ENCODE measurements at regions not wholly inside any gene's neighbourhood (a gene's known extent, or its start where the extent isn't known, plus 50 kb on each side); places are given as distances from the start of the nearest gene placed in this dataset.

DNA sequence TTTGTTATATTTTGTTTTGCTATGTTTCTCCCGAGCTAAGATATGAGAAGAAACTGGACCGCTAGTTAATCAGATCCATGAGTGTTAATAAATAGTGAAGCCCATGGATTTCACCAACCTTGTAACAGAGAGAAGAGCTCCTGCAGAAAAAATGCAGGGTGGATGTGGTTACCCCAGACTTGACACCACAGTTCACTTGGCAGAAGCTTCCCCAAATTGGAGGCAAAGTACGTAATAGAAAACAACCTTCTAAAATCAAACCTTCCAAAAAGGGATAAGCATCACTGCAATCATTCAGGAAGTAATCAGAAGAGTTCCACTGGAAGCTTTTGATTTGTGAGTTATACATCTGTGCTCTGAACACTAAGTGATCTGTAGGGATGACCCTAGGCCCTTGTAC is 267.5 kb downstream of the ACTL7B start:
- H2BK12ac ChIP-seq (ENCODE audit: low read length in 2 of 2) = no peak overlapping the region
- no peak overlapping the region for H4K91ac ChIP-seq (ENCODE audit: low read length)
- no peaks in the 10 kb centered on the region for H3K9me3 ChIP-seq (ENCODE audit: control insufficient read depth, low read length)
- no peaks in the 10 kb centered on the region for H3K4me1 ChIP-seq (ENCODE audit: control insufficient read depth, insufficient read depth, low read depth, low read length)
- DNase-seq = no peak
- H3K4me3 ChIP-seq (ENCODE audit: insufficient read depth in 1 of 2, low read depth in 1 of 2, low read length in 2 of 2) = no peak overlapping the region
- H3K9ac ChIP-seq (ENCODE audit: low read length) = no peak overlapping the region
- WGBS = 88% methylated on average over 3 of the region's 3 CpGs
- H3K36me3 ChIP-seq (ENCODE audit: control insufficient read depth in 1 of 2, insufficient read depth in 2 of 2, low read depth in 1 of 2, low read length in 2 of 2) = no peaks in the 10 kb centered on the region
- H2BK5ac ChIP-seq (ENCODE audit: low read depth, low read length, poor library complexity, severe bottlenecking) = no peak overlapping the region
- peaks cover 0 to 4% of the 10 kb centered on the region in 2 experiments for H3K27me3 ChIP-seq (ENCODE audit: control insufficient read depth in 1 of 2, insufficient read depth in 1 of 2, low read length in 2 of 2)
- H2AFZ ChIP-seq (ENCODE audit: low read depth, low read length) = no peak overlapping the region
- no peaks in the 10 kb centered on the region for H3K79me1 ChIP-seq (replicated peaks; ENCODE audit: low read length, poor library complexity, severe bottlenecking)
- no peak overlapping the region for H3K14ac ChIP-seq (ENCODE audit: low read length in 2 of 2)
- no peak overlapping the region for H3K4ac ChIP-seq (ENCODE audit: low read depth in 1 of 2, low read length in 2 of 2)
- H2AK5ac ChIP-seq (ENCODE audit: low read length, severe bottlenecking) = no peak overlapping the region
- H3K18ac ChIP-seq (ENCODE audit: low read depth in 1 of 2, low read length in 2 of 2) = no peak overlapping the region
- no peak overlapping the region for H2BK120ac ChIP-seq (ENCODE audit: low read depth, low read length)
- no peak overlapping the region for H4K8ac ChIP-seq (ENCODE audit: low read length)
- H3K4me2 ChIP-seq (ENCODE audit: low read length, poor library complexity, severe bottlenecking) = no peak overlapping the region
- no peak overlapping the region for H3K27ac ChIP-seq (ENCODE audit: low read length, poor library complexity, severe bottlenecking)
- no peak overlapping the region for H2BK15ac ChIP-seq (ENCODE audit: low read depth, poor library complexity, severe bottlenecking)
- no peak overlapping the region for H3K23ac ChIP-seq (ENCODE audit: low read length in 2 of 2)

DNA sequence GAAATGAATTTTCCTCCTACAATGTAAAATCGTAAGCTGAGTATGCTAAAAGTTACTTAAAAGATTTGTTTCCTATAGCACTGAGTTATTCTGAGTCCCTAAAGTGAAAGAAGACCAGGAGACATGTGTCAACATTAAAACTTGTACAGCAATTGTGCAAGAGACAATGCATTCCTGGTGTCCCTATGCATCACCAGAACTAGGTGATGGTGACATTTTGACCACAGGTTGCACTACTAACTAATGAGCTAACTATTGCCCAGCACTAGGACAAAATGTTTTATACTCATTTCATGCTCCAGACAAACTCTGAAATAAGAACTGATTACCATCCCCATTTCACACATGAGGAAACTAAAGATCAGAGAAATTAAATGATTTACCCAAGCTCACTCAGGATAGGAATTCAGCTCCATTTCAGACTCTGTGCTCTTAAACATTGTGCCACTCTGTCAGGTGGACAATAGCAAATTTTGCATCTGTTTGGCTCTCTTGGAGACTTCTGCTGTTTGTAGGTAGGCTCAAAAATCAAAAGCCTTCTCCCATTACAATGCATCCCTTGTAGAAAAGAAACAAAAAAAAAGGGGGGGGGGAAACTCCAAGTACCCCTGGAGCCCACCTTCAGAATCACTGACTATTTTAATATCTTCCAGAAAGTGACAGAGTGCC is 269.2 kb downstream of the ACTL7B start:
- no peak for DNase-seq
- H2AK5ac ChIP-seq (ENCODE audit: low read length, severe bottlenecking) = no peak overlapping the region
- peaks cover 0 to 4% of the 10 kb centered on the region in 2 experiments for H3K27me3 ChIP-seq (ENCODE audit: control insufficient read depth in 1 of 2, insufficient read depth in 1 of 2, low read length in 2 of 2)
- H3K14ac ChIP-seq (ENCODE audit: low read length in 2 of 2) = no peak overlapping the region
- H2AFZ ChIP-seq (ENCODE audit: low read depth, low read length) = no peak overlapping the region
- H2BK15ac ChIP-seq (ENCODE audit: low read depth, poor library complexity, severe bottlenecking) = no peak overlapping the region
- no peak overlapping the region for H3K4ac ChIP-seq (ENCODE audit: low read depth in 1 of 2, low read length in 2 of 2)
- no peak overlapping the region for H3K4me2 ChIP-seq (ENCODE audit: low read length, poor library complexity, severe bottlenecking)
- H4K91ac ChIP-seq (ENCODE audit: low read length) = no peak overlapping the region
- H3K79me1 ChIP-seq (replicated peaks; ENCODE audit: low read length, poor library complexity, severe bottlenecking) = no peaks in the 10 kb centered on the region
- no peak overlapping the region for H3K9ac ChIP-seq (ENCODE audit: low read length)
- H4K8ac ChIP-seq (ENCODE audit: low read length) = no peak overlapping the region
- H3K23ac ChIP-seq (ENCODE audit: low read length in 2 of 2) = no peak overlapping the region
- no peak overlapping the region for H2BK120ac ChIP-seq (ENCODE audit: low read depth, low read length)
- no peak overlapping the region for H3K27ac ChIP-seq (ENCODE audit: low read length, poor library complexity, severe bottlenecking)
- no peaks in the 10 kb centered on the region for H3K36me3 ChIP-seq (ENCODE audit: control insufficient read depth in 1 of 2, insufficient read depth in 2 of 2, low read depth in 1 of 2, low read length in 2 of 2)
- WGBS = 100% methylated on average over 1 of the region's 1 CpG
- H3K9me3 ChIP-seq (ENCODE audit: control insufficient read depth, low read length) = no peaks in the 10 kb centered on the region
- H2BK12ac ChIP-seq (ENCODE audit: low read length in 2 of 2) = no peak overlapping the region
- no peak overlapping the region for H3K18ac ChIP-seq (ENCODE audit: low read depth in 1 of 2, low read length in 2 of 2)
- no peak overlapping the region for H3K4me3 ChIP-seq (ENCODE audit: insufficient read depth in 1 of 2, low read depth in 1 of 2, low read length in 2 of 2)
- no peak overlapping the region for H2BK5ac ChIP-seq (ENCODE audit: low read depth, low read length, poor library complexity, severe bottlenecking)
- H3K4me1 ChIP-seq (ENCODE audit: control insufficient read depth, insufficient read depth, low read depth, low read length) = no peaks in the 10 kb centered on the region

DNA sequence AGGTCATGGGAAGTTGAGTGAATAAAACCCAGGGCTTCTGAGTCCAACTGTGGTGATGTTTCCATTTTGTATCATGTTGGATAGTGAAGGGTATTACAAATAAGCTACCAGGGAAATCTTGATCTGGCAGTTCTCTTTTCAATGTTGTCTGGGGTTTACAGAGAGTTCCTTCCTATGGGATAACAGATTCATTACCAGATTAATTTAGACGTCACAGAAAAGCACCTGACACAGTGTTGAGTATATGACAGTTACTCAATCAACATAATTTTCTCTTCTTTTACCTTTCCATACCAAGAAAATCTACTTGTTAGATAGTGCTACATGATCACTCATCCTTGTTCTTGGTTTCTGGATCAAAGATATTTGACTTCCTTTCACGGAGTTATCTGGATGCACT is 270.9 kb downstream of the ACTL7B start:
- Histone ChIP-seq H4K91ac (ENCODE audit: low read length) (no peak overlapping the region), H3K9me3 (ENCODE audit: control insufficient read depth, low read length) (no peaks in the 10 kb centered on the region), H2AFZ (ENCODE audit: low read depth, low read length) (no peak overlapping the region), H3K18ac (ENCODE audit: low read depth in 1 of 2, low read length in 2 of 2) (no peak overlapping the region), H4K8ac (ENCODE audit: low read length) (no peak overlapping the region), H2BK120ac (ENCODE audit: low read depth, low read length) (no peak overlapping the region), H3K14ac (ENCODE audit: low read length in 2 of 2) (no peak overlapping the region), H2AK5ac (ENCODE audit: low read length, severe bottlenecking) (no peak overlapping the region), H3K4me2 (ENCODE audit: low read length, poor library complexity, severe bottlenecking) (no peak overlapping the region), H3K4ac (ENCODE audit: low read depth in 1 of 2, low read length in 2 of 2) (no peak overlapping the region), H2BK12ac (ENCODE audit: low read length in 2 of 2) (no peak overlapping the region), H2BK5ac (ENCODE audit: low read depth, low read length, poor library complexity, severe bottlenecking) (no peak overlapping the region), H3K79me1 (replicated peaks; ENCODE audit: low read length, poor library complexity, severe bottlenecking) (no peaks in the 10 kb centered on the region), H3K36me3 (ENCODE audit: control insufficient read depth in 1 of 2, insufficient read depth in 2 of 2, low read depth in 1 of 2, low read length in 2 of 2) (no peaks in the 10 kb centered on the region), H3K9ac (ENCODE audit: low read length) (no peak overlapping the region), H3K27ac (ENCODE audit: low read length, poor library complexity, severe bottlenecking) (no peak overlapping the region), H3K4me1 (ENCODE audit: control insufficient read depth, insufficient read depth, low read depth, low read length) (no peaks in the 10 kb centered on the region), H3K27me3 (ENCODE audit: control insufficient read depth in 1 of 2, insufficient read depth in 1 of 2, low read length in 2 of 2) (peaks cover 0 to 4% of the 10 kb centered on the region in 2 experiments), H2BK15ac (ENCODE audit: low read depth, poor library complexity, severe bottlenecking) (no peak overlapping the region), H3K4me3 (ENCODE audit: insufficient read depth in 1 of 2, low read depth in 1 of 2, low read length in 2 of 2) (no peak overlapping the region), H3K23ac (ENCODE audit: low read length in 2 of 2) (no peak overlapping the region)
- no peak for DNase-seq
- 96% methylated on average over 2 of the region's 2 CpGs for WGBS

DNA sequence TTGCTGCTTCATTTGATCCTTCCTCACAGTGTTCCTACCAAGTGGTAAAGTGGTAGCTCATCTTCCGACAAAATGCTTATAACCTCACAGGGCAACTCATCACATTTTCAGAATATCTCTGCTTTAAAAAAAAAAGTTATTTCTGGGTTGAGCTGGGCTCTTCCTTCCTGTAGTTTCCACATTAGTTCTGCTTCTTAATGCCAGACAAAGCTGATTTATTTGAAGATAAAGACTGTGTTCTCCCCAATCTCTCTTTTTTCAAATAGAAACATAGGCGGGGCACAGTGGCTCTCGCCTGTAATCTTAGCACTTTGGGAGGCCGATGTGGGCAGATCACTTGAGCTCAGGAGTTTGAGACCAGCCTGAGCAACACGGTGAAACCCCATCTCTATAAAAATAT is 273.1 kb downstream of the ACTL7B start:
- 85% methylated on average over 4 of the region's 5 CpGs for WGBS
- no peak overlapping the region for H3K4ac ChIP-seq (ENCODE audit: low read depth in 1 of 2, low read length in 2 of 2)

More for the DNA sequence above, 273.1 kb downstream of the ACTL7B start:
- Histone ChIP-seq H4K91ac (ENCODE audit: low read length) (no peak overlapping the region), H2AFZ (ENCODE audit: low read depth, low read length) (no peak overlapping the region), H3K18ac (ENCODE audit: low read depth in 1 of 2, low read length in 2 of 2) (no peak overlapping the region), H3K27ac (ENCODE audit: low read length, poor library complexity, severe bottlenecking) (no peak overlapping the region), H3K9ac (ENCODE audit: low read length) (no peak overlapping the region), H3K79me1 (replicated peaks; ENCODE audit: low read length, poor library complexity, severe bottlenecking) (no peaks in the 10 kb centered on the region), H3K4me1 (ENCODE audit: control insufficient read depth, insufficient read depth, low read depth, low read length) (no peaks in the 10 kb centered on the region), H3K9me3 (ENCODE audit: control insufficient read depth, low read length) (no peaks in the 10 kb centered on the region), H2BK15ac (ENCODE audit: low read depth, poor library complexity, severe bottlenecking) (no peak overlapping the region), H3K23ac (ENCODE audit: low read length in 2 of 2) (no peak overlapping the region), H2BK12ac (ENCODE audit: low read length in 2 of 2) (no peak overlapping the region), H2BK120ac (ENCODE audit: low read depth, low read length) (no peak overlapping the region), H3K27me3 (ENCODE audit: control insufficient read depth in 1 of 2, insufficient read depth in 1 of 2, low read length in 2 of 2) (peaks cover 0 to 8% of the 10 kb centered on the region in 2 experiments), H3K4me3 (ENCODE audit: insufficient read depth in 1 of 2, low read depth in 1 of 2, low read length in 2 of 2) (no peak overlapping the region), H3K4me2 (ENCODE audit: low read length, poor library complexity, severe bottlenecking) (no peak overlapping the region), H2AK5ac (ENCODE audit: low read length, severe bottlenecking) (no peak overlapping the region), H3K14ac (ENCODE audit: low read length in 2 of 2) (no peak overlapping the region), H2BK5ac (ENCODE audit: low read depth, low read length, poor library complexity, severe bottlenecking) (no peak overlapping the region), H4K8ac (ENCODE audit: low read length) (no peak overlapping the region), H3K36me3 (ENCODE audit: control insufficient read depth in 1 of 2, insufficient read depth in 2 of 2, low read depth in 1 of 2, low read length in 2 of 2) (no peaks in the 10 kb centered on the region)
- DNase-seq = no peak
